ENCODE measurements at regions not wholly inside any gene's neighbourhood (a gene's known extent, or its start where the extent isn't known, plus 50 kb on each side); places are given as distances from the start of the nearest gene placed in this dataset.
"Not testable (repeated sequence)": the region's sequence is repeated elsewhere in the genome, so short reads cannot be mapped to it uniquely, and the experiment has no call there.

- TF ChIP-seq, protein P1, sequence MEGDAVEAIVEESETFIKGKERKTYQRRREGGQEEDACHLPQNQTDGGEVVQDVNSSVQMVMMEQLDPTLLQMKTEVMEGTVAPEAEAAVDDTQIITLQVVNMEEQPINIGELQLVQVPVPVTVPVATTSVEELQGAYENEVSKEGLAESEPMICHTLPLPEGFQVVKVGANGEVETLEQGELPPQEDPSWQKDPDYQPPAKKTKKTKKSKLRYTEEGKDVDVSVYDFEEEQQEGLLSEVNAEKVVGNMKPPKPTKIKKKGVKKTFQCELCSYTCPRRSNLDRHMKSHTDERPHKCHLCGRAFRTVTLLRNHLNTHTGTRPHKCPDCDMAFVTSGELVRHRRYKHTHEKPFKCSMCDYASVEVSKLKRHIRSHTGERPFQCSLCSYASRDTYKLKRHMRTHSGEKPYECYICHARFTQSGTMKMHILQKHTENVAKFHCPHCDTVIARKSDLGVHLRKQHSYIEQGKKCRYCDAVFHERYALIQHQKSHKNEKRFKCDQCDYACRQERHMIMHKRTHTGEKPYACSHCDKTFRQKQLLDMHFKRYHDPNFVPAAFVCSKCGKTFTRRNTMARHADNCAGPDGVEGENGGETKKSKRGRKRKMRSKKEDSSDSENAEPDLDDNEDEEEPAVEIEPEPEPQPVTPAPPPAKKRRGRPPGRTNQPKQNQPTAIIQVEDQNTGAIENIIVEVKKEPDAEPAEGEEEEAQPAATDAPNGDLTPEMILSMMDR (conservative IDR thresholded peaks at IDR 0.05; ENCODE audit: low read depth, low read length), result no peak
- DNase-seq (ENCODE audit: low read depth), result no peak
- no peak overlapping the region for H3K4me3 ChIP-seq (ENCODE audit: low read depth, low read length)
Observed at GRCh38 chr4:18439311-18439710, 417.8 kb upstream of the LCORL start.

- no peak overlapping the region for H3K4me3 ChIP-seq (ENCODE audit: low read depth, low read length)
- DNase-seq (ENCODE audit: low read depth), result no peak
- TF ChIP-seq, protein P1 (conservative IDR thresholded peaks at IDR 0.05; ENCODE audit: low read depth, low read length), result no peak
Observed at GRCh38 chr4:18435781-18436180, 414.2 kb upstream of the LCORL start.

DNA sequence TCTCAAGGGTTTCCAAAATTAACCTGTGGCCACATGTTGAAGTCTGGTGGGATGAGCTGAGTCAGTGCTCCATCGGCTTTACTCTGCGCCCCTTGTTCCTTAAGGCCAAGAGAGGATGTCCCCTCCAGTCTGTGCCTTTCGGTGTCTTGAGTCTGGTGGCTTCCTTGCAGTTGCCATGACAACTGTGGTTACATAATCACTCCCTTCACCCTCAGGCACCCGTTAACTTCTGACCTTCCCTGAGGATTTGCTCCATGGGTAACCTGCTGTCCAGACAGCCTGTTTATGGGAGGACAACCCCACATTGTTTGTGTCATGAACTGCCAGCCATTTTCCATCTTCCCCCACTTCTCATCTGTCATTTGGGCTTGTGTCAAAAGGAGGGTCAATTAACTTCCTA lies 401.1 kb upstream of the LCORL start:
- TF ChIP-seq, protein P1 (conservative IDR thresholded peaks at IDR 0.05; ENCODE audit: low read depth, low read length), result no peak
- no peak for DNase-seq (ENCODE audit: low read depth)

GRCh38 chr4:18421519-18421918 lies 400.0 kb upstream of the LCORL start:
- TF ChIP-seq, protein P1 (conservative IDR thresholded peaks at IDR 0.05; ENCODE audit: low read depth, low read length), result no peak
- H3K4me3 ChIP-seq (ENCODE audit: low read depth, low read length), result no peak overlapping the region
- DNase-seq (ENCODE audit: low read depth), result no peak

More for the DNA sequence above, 401.1 kb upstream of the LCORL start:
- no peak overlapping the region for H3K4me3 ChIP-seq (ENCODE audit: low read depth, low read length)

GRCh38 chr4:18419780-18420179 lies 398.2 kb upstream of the LCORL start:
- no peak overlapping the region for H3K4me3 ChIP-seq (ENCODE audit: low read depth, low read length)
- DNase-seq (ENCODE audit: low read depth), result no peak
- TF ChIP-seq, protein P1 (conservative IDR thresholded peaks at IDR 0.05; ENCODE audit: low read depth, low read length), result no peak

DNA sequence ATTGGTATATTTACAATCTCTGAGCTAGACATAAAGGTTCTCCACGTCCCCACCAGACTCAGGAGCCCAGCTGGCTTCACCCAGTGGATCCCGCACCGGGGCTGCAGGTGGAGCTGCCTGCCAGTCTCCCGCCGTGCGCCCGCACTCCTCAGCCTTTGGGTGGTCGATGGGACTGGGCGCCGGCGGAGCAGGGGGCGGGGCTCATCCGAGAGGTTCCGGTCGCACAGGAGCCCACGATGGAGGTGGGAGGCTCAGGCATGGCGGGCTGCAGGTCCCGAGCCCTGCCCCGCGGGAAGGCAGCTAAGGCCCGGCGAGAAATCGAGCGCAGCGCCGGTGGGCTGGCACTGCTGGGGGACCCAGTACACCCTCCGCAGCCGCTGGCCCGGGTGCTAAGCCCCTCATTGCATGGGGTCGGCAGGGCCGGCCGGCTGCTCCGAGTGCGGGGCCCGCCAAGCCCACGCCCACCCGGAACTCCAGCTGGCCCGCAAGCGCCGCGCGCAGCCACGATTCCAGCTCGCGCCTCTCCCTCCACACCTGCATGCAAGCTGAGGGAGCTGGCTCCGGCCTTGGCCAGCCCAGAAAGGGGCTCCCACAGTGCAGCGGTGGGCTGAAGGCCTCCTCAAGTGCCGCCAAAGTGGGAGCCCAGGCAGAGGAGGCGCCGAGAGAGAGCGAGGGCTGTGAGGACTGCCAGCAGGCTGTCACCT lies 396.8 kb upstream of the LCORL start:
- not testable (repeated sequence) for DNase-seq (ENCODE audit: low read depth); H3K4me3 ChIP-seq (ENCODE audit: low read depth, low read length)

GRCh38 chr4:18417651-18418050 lies 396.1 kb upstream of the LCORL start:
- DNase-seq (ENCODE audit: low read depth), result not testable (repeated sequence)

DNA sequence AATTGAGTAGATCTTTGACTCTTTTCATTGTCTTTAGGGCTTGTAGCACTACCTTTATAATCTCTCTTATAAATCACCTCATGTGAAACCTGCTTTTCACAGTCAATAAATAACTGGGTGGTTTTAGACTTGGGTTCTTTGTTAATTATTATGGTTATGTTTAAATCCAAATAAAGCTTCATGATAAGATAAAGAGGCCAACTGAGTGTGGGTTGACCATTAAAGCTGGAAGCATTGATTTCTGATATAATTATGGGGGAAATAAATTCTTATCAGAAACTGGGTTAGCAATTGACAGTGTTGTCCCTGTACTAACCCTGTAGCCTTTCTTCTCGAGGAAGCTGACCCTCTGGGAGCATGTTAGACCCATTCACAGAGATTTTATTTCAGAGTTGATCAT lies 384.7 kb upstream of the LCORL start:
- H3K4me3 ChIP-seq (ENCODE audit: low read depth, low read length), result no peak overlapping the region
- TF ChIP-seq, protein P1 (conservative IDR thresholded peaks at IDR 0.05; ENCODE audit: low read depth, low read length), result no peak
- no peak for DNase-seq (ENCODE audit: low read depth)

More at GRCh38 chr4:18417651-18418050, 396.1 kb upstream of the LCORL start:
- H3K4me3 ChIP-seq (ENCODE audit: low read depth, low read length), result not testable (repeated sequence)

All from choroid plexus epithelial cell (primary cell).